Neural cell (in vitro differentiated cells): ENCODE measurements at regions not wholly inside any gene's neighbourhood (a gene's known extent, or its start where the extent isn't known, plus 50 kb on each side); places are given as distances from the start of the nearest gene placed in this dataset.

Experiments
- CTCF ChIP-seq: fragments of 450-650 bp; IDR thresholded peaks from 2 replicates; pipeline ENCODE4 v1.5.1; 2014; ENCODE audit warnings: antibody characterized with exemption, mild to moderate bottlenecking, moderate library complexity; ENCODE audit not compliant: poor library complexity, severe bottlenecking
- EP300 ChIP-seq: fragments of 450-650 bp; conservative IDR thresholded peaks from 2 replicates; pipeline ENCODE4 v1.6.1; 2014; ENCODE audit warnings: antibody characterized with exemption, mild to moderate bottlenecking, moderate library complexity; ENCODE audit not compliant: poor library complexity, severe bottlenecking
- EZH2 ChIP-seq: fragments of 200-600, 300-800 bp; shearing (Covaris generic), sonication (generic); IDR thresholded peaks from 2 replicates; pipeline ENCODE4 v1.6.1; 2014; ENCODE audit warnings: antibody characterized with exemption, low read length, borderline replicate concordance, mild to moderate bottlenecking; ENCODE audit not compliant: insufficient read depth, poor library complexity, severe bottlenecking
- MXI1 ChIP-seq: fragments of 450-650 bp; conservative IDR thresholded peaks from 2 replicates; pipeline ENCODE4 v1.6.1; 2014; ENCODE audit warnings: antibody characterized with exemption, mild to moderate bottlenecking; ENCODE audit not compliant: poor library complexity, severe bottlenecking
- POLR2AphosphoS5 ChIP-seq: IDR thresholded peaks from 2 replicates; pipeline ENCODE4 v1.6.1; 2012
- RAD21 ChIP-seq: fragments of 450-650 bp; conservative IDR thresholded peaks from 2 replicates; pipeline ENCODE4 v1.6.1; 2014; ENCODE audit warnings: antibody characterized with exemption, mild to moderate bottlenecking, moderate library complexity
- REST ChIP-seq: IDR thresholded peaks from 2 replicates; pipeline ENCODE4 v1.6.1; 2012; ENCODE audit warnings: borderline replicate concordance
- SMC3 ChIP-seq: fragments of 450-650 bp; conservative IDR thresholded peaks from 2 replicates; pipeline ENCODE4 v1.6.1; 2014; ENCODE audit warnings: antibody characterized with exemption, mild to moderate bottlenecking, moderate library complexity; ENCODE audit not compliant: poor library complexity
- TAF1 ChIP-seq: IDR thresholded peaks from 2 replicates; pipeline ENCODE4 v1.6.1; 2012; ENCODE audit warnings: low read depth

DNA sequence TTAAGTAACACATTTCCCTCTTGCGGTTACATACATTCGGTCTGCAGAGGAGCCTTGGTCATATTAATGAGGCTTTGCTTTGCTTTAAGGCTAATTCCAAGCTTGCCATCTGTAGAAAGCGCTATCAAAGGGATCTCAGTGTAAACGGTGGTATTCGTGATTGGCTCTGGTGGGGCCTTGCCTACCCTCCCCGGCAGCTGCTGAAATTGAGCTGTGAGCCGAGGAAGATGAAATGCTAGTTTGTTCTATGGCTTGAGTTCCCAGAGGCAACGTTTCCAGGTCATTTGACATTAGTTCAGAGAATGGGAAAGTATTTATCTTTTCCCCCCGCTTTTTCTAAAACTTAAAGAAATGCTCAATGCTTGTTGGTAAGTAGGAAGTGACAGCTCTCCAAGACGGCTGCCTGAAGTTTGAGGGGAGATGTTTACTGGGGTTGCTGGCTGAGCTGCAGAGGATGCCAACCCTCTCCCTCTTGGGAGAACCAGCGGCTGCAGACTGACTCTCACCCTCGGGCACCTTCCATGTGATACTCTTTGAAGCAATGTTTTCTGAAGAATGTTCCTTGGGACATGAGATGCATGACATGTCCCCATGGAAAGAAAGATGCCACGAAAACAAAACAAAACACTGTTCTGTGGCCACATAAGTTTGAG is 458.7 kb upstream of the EEF2KMT start:
- TF ChIP-seq CTCF (no peak), POLR2AphosphoS5 (no peak), EZH2 (no peak), SMC3 (no peak), TAF1 (no peak), REST (no peak), MXI1 (no peak), EP300 (no peak), RAD21 (no peak)
